ENCODE measurements at regions not wholly inside any gene's neighbourhood (a gene's known extent, or its start where the extent isn't known, plus 50 kb on each side); places are given as distances from the start of the nearest gene placed in this dataset.

GRCh38 chr9:106339882-106340281 lies 523.1 kb upstream of the ZNF462 start:
- DNase-seq: no peak

GRCh38 chr9:106350777-106351176 lies 512.2 kb upstream of the ZNF462 start:
- DNase-seq: no peak

- no peak for DNase-seq
Observed at GRCh38 chr9:106356924-106357323, 506.0 kb upstream of the ZNF462 start.

- no peak for DNase-seq
Observed at GRCh38 chr9:106358331-106358730, 504.6 kb upstream of the ZNF462 start.

- no peak for DNase-seq
Observed at GRCh38 chr9:106376689-106377088, 486.3 kb upstream of the ZNF462 start.

GRCh38 chr9:106383072-106383471 lies 479.9 kb upstream of the ZNF462 start:
- DNase-seq: no peak

- no peak for DNase-seq
Observed at GRCh38 chr9:106387965-106388364, 475.0 kb upstream of the ZNF462 start.

GRCh38 chr9:106393226-106393625 lies 469.7 kb upstream of the ZNF462 start:
- DNase-seq: no peak

GRCh38 chr9:106400170-106400569 lies 462.8 kb upstream of the ZNF462 start:
- DNase-seq: no peak

GRCh38 chr9:106400950-106401349 lies 462.0 kb upstream of the ZNF462 start:
- no peak for DNase-seq

GRCh38 chr9:106403081-106403480 lies 459.9 kb upstream of the ZNF462 start:
- no peak for DNase-seq

- no peak for DNase-seq
Observed at GRCh38 chr9:106404137-106404536, 458.8 kb upstream of the ZNF462 start.

GRCh38 chr9:106405871-106406435 lies 457.0 kb upstream of the ZNF462 start:
- DNase-seq: no peak

GRCh38 chr9:106414042-106414441 lies 448.9 kb upstream of the ZNF462 start:
- DNase-seq: no peak

GRCh38 chr9:106417685-106418084 lies 445.3 kb upstream of the ZNF462 start:
- DNase-seq: no peak

- DNase-seq: no peak
Observed at GRCh38 chr9:106419829-106420228, 443.1 kb upstream of the ZNF462 start.

- peak; percentile 1 for DNase-seq
Observed at GRCh38 chr9:106420511-106420944, 442.4 kb upstream of the ZNF462 start.

- DNase-seq: no peak
Observed at GRCh38 chr9:106421772-106422171, 441.2 kb upstream of the ZNF462 start.

GRCh38 chr9:106423575-106423974 lies 439.4 kb upstream of the ZNF462 start:
- no peak for DNase-seq

GRCh38 chr9:106432631-106433030 lies 430.3 kb upstream of the ZNF462 start:
- DNase-seq: no peak

GRCh38 chr9:106438928-106439327 lies 424.0 kb upstream of the ZNF462 start:
- no peak for DNase-seq

GRCh38 chr9:106441283-106441682 lies 421.7 kb upstream of the ZNF462 start:
- no peak for DNase-seq

GRCh38 chr9:106443520-106443919 lies 419.4 kb upstream of the ZNF462 start:
- DNase-seq: no peak

- no peak for DNase-seq
Observed at GRCh38 chr9:106445107-106445506, 417.9 kb upstream of the ZNF462 start.

- no peak for DNase-seq
Observed at GRCh38 chr9:106449336-106449927, 413.5 kb upstream of the ZNF462 start.

Data from stimulated activated CD4-positive, alpha-beta T cell treated with anti-CD3 and anti-CD28 coated beads, Interleukin-15, amount 100 ng/mL, for 24 hours (primary cell).